Mucosa of gallbladder (tissue), 1 donor: ENCODE measurements at regions not wholly inside any gene's neighbourhood (a gene's known extent, or its start where the extent isn't known, plus 50 kb on each side); places are given as distances from the start of the nearest gene placed in this dataset.
"Not testable (repeated sequence)": the region's sequence is repeated elsewhere in the genome, so short reads cannot be mapped to it uniquely, and the experiment has no call there.

ENCODE experiments used
- DNase-seq: peaks from one replicate; pipeline ENCODE4 v3.0.0-alpha.2; 2020; ENCODE audit warnings: low spot score
- donor health status: DM: no; HTN: no; CAD: no.

DNA sequence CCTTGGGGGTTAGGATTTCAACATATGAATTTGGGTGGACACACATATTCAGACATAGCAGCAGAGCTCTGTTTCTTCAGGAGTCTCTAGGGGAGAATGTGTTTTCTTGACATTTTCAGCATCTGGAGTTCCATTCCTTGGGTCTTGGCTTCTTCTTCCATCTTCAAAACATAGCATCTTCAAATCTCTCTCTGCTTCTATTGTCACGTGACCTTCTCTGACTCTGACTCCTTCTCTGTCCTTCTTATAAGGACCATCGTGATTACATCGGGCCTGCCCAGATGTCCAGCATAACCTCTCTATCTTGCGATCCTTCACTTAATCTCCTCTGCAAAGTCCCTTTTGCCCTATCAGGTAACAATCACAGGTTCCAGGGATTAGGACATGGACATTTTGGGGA is 101.0 kb upstream of the CHD6 start:
- no peak for DNase-seq

GRCh38 chr20:41717483-41717882 is 99.3 kb upstream of the CHD6 start:
- peak; percentile 14 for DNase-seq

GRCh38 chr20:41716911-41717310 is 98.7 kb upstream of the CHD6 start:
- no peak for DNase-seq

GRCh38 chr20:41716436-41716835 is 98.3 kb upstream of the CHD6 start:
- no peak for DNase-seq

GRCh38 chr20:41715526-41715925 is 97.3 kb upstream of the CHD6 start:
- no peak for DNase-seq

DNA sequence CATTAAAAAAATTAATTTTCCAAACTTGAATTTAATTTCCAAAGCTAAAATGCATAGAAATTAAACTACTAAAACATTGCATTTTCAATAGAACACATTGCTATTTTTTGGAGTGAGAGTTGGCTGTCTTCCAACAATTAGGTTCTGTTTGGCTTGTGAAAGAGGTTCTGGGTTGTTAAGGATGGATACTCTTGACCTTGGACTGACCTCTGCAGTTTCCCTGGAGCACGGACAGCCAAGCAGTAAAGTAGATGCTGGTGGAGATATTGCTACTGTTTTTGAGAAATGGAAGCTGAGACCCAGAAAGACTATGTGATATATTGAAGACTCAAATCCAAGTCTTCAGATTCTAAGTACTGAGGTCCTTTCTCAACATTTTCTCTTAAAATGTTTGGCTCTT is 95.9 kb upstream of the CHD6 start:
- DNase-seq = no peak

DNA sequence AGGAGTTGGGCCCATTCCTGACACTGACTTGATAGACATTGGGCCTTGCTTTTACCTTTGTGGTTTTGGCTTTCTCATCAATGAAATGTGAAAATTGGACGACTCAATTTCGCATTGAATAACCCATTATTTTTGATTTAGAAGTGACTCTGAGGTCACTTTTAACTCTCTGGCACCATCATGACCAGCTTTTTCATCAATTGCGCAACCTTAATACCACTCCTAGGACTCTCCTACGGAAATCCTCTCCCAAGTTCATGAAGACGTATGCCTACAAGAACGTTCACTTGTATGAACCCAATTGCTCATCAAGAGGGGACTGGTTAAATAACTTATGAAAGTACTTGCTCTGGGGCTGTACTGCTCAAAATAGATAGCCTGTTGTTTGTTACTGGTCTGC is 86.7 kb upstream of the CHD6 start:
- no peak for DNase-seq

DNA sequence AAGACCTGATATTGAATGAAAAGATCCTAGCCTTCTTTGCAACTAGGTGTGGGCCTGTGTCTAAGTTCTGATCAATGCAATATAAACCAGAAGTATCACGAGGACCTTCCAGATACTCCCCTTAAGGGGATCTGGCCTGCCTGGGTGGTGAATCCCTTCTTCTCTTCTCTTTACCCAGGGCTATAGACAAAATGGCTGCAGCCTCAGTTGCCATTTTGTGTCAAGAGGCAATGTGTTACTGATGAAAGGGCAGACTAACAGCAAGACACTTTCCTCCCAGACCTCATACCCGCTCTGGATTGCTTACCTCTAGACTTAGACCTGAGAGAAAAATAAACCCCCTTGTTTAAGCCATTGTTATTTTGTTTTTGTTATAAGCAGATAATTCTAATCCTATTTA is 84.5 kb upstream of the CHD6 start:
- DNase-seq = no peak

DNA sequence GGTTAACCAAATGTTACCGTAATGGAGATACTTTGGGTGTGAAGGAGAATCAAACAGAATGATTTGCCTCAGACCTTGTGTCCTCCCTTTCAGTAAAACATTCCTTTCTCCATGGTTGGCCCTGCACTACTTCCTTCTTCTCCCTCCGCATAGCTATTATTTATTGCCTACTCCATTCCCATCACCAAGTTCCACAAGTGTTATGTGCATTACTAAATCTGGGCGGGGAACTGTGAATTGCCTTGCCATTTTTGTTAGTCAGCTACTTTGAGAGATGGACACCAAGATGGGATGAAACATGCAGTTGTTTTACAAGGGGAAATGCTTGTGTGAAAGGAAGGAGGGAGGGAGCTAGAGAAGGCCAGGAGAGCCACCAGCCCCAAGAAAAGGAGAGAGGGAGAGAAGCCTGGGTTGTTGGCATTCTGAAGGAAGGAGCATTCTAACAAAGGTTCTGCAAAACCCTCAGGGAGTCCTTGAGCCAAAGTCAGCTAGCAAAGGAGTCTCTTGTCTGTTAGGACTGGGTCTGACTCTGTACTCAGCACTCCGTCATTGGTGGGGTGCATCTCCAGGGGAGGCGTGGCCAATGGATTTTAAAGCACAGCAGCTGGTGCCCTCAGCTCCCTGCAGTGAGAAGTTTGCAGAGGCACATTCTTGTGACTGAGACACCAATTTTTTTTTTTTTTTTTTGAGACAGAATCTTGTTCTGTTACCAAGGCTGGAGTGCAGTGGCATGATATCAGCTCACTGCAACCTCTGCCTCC is 83.6 kb upstream of the CHD6 start:
- DNase-seq = no peak

DNA sequence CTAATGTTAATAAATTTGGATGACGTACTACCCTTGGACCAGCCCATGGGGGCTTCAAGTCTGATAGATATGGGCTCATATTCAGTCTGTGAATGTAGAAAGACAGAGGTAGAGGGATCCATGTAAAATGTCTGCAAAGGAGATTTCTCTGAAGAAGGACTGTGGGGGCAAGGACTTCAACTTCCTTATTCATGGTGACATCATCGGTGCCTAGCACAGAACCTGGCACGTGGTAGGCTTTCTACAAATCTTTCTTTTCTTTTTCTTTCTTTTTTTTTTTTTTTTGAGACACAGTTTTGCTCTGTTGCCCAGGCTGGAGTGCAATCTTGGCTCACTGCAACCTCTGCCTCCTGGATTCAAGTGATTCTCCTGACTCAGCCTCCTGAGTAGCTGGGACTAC is 81.5 kb upstream of the CHD6 start:
- not testable (repeated sequence) for DNase-seq

GRCh38 chr20:41697861-41698559 is 79.8 kb upstream of the CHD6 start:
- DNase-seq = no peak

GRCh38 chr20:41696428-41696827 is 78.3 kb upstream of the CHD6 start:
- no peak for DNase-seq

DNA sequence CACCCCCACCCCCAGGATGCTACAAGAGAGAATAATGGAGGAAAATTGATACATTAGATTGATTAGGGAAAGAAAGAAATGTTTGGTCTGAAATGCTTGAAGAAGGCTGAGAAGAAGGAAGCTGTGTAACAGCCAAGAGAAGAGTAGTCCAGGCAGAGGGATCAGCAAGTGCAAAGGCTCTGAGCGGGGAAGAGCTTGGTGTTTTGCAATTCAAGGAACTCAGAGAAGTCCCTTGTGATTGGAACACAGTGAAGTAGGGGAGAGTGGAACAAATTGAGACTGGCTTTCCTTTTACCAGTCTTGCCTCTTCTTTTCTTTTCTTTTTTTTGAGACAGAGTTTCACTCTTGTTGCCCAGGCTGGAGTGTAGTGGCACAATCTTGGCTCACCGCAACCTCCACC is 76.6 kb upstream of the CHD6 start:
- no peak for DNase-seq

DNA sequence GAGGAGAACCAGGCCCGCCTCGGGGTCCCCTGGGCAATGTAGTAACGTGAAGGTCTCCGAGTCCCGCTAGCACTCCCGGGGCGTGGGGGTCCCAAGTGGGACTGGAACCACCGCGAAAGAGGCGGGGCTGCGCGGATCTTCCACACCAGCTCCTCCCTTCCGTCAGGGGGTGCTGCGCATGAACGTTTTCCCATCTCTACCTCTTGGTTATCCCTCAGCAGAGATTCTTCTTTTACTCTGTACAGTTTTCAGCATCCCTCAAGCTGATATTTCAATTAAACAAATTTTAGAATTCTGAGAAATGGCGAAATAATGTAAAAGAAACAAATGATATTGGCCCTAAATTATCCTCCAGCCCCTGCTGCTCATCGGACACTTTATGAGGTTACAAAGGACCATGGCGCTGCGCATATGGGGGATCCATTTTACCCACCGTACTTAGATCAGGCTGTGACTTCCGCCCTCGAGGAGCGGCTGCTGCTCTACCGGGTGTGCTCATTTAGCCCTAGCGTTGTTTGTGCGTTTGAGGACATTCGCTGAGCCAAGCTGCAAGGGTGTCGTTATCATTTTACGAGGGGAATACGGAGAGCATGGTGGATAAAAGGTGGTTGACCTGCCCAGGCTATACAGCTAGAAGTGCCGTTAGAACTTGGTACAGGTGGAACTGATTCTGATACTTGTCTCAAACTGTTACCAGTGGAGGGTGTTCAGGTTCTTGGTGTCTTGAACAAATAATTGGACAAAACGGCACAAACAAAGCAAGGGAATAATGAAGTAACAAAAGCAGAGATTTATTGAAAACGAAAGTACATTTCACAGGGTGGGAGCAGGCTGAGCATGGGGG is 75.2 kb upstream of the CHD6 start:
- peak; percentile 84 for DNase-seq

GRCh38 chr20:41692479-41693135 is 74.4 kb upstream of the CHD6 start:
- DNase-seq = peak; percentile 83

GRCh38 chr20:41691443-41691842 is 73.3 kb upstream of the CHD6 start:
- no peak for DNase-seq

DNA sequence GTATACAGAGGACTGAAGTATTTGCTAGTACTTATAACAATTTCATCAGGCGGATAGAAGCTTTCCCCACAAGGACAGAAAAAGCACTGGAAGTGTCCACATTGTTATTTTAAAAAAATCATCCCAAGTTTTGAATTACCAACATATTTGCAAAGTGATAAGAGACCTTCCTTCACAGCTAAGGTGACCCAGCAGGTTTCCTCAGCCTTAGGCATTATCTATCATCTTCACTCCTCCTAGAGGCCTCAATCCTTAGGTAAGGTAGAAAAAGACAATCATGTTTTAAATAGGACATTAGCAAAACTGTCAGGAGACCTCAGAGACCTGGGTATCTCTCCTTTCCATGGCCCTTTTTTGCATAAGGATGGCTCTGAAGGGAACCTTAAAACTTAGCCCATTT is 72.5 kb upstream of the CHD6 start:
- no peak for DNase-seq

DNA sequence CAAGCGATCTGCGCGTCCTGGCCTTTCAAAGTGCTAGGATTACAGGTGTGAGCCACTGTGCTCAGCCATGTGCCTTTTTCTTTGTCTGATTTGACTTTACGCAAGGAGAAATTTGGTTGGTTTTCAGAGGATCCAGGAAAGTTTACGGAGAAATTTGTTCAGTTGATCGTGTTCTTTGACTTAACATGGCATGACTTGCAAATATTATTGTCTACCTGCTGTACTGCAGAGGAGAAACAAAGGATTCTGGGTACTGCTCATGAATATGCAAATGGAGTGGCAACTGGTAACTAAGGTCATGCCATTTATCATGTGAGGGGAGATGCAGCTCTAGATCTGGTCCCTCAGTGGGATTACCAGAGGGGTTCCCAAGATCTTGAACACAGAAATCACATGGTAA is 68.8 kb upstream of the CHD6 start:
- no peak for DNase-seq

- DNase-seq = not testable (repeated sequence)
Measured at GRCh38 chr20:41685145-41685544, 67.0 kb upstream of the CHD6 start.

DNA sequence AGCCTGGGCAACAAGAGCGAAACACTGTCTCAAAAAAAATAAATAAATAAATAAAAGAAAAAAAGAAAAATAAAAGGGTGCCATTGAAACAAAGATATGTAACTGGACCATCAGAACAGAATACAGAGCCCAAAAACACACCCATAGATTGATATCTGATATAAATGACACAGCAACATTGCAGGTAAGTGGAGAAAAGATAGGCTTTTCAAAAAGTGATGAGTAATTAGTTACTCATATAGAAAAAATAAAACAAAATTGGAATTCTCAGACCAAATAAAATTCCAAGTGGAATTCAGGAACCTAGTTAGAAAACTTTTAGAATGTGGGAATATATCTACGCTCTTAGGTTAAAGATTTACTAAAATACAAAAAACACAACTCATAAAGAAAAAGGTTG is 60.6 kb upstream of the CHD6 start:
- no peak for DNase-seq

- no peak for DNase-seq
Measured at GRCh38 chr20:41672282-41672681, 54.1 kb upstream of the CHD6 start.

GRCh38 chr20:41671143-41671542 is 53.0 kb upstream of the CHD6 start:
- no peak for DNase-seq
